ENCODE measurements at regions not wholly inside any gene's neighbourhood (a gene's known extent, or its start where the extent isn't known, plus 50 kb on each side); places are given as distances from the start of the nearest gene placed in this dataset.

GRCh38 chr17:34874478-34874877, 86.8 kb downstream of the CCT6B start:
- in situ Hi-C loops (cut with MboI; ENCODE audit: low pct_unique_long_range_greater_than_20kb, low sequenced_read_pairs, unreplicated experiment) = no loop called here
- DNase-seq (ENCODE audit: low spot score) = no peak
- TF ChIP-seq CTCF (IDR thresholded peaks at IDR 0.05; ENCODE audit: extremely low read depth, insufficient read depth, missing control alignments) = no peak

GRCh38 chr17:34872640-34873039, 88.6 kb downstream of the CCT6B start:
- no peak for DNase-seq (ENCODE audit: low spot score)
- TF ChIP-seq CTCF (IDR thresholded peaks at IDR 0.05; ENCODE audit: extremely low read depth, insufficient read depth, missing control alignments) = no peak
- in situ Hi-C loops (cut with MboI; ENCODE audit: low pct_unique_long_range_greater_than_20kb, low sequenced_read_pairs, unreplicated experiment) = no loop called here

GRCh38 chr17:34869641-34870040, 91.6 kb downstream of the CCT6B start:
- in situ Hi-C loops (cut with MboI; ENCODE audit: low pct_unique_long_range_greater_than_20kb, low sequenced_read_pairs, unreplicated experiment) = no loop called here
- no peak for DNase-seq (ENCODE audit: low spot score)
- no peak for TF ChIP-seq CTCF (IDR thresholded peaks at IDR 0.05; ENCODE audit: extremely low read depth, insufficient read depth, missing control alignments)

- TF ChIP-seq CTCF (IDR thresholded peaks at IDR 0.05; ENCODE audit: extremely low read depth, insufficient read depth, missing control alignments) = no peak
- no peak for DNase-seq (ENCODE audit: low spot score)
- in situ Hi-C loops (cut with MboI; ENCODE audit: low pct_unique_long_range_greater_than_20kb, low sequenced_read_pairs, unreplicated experiment) = no loop called here
These were observed 95.5 kb downstream of the CCT6B start for GRCh38 chr17:34865716-34866115.

- no peak for TF ChIP-seq CTCF (IDR thresholded peaks at IDR 0.05; ENCODE audit: extremely low read depth, insufficient read depth, missing control alignments)
- no peak for DNase-seq (ENCODE audit: low spot score)
- in situ Hi-C loops (cut with MboI; ENCODE audit: low pct_unique_long_range_greater_than_20kb, low sequenced_read_pairs, unreplicated experiment) = no loop called here
These were observed 98.9 kb downstream of the CCT6B start for GRCh38 chr17:34862384-34862783.

- in situ Hi-C loops (cut with MboI; ENCODE audit: low pct_unique_long_range_greater_than_20kb, low sequenced_read_pairs, unreplicated experiment) = no loop called here
- TF ChIP-seq CTCF (IDR thresholded peaks at IDR 0.05; ENCODE audit: extremely low read depth, insufficient read depth, missing control alignments) = no peak
- no peak for DNase-seq (ENCODE audit: low spot score)
These were observed 99.4 kb downstream of the CCT6B start for GRCh38 chr17:34861864-34862263.

GRCh38 chr17:34859652-34860051, 101.6 kb downstream of the CCT6B start:
- no peak for DNase-seq (ENCODE audit: low spot score)
- TF ChIP-seq CTCF (IDR thresholded peaks at IDR 0.05; ENCODE audit: extremely low read depth, insufficient read depth, missing control alignments) = no peak
- in situ Hi-C loops (cut with MboI; ENCODE audit: low pct_unique_long_range_greater_than_20kb, low sequenced_read_pairs, unreplicated experiment) = no loop called here

All from GM13977 (cell line).